WTC11 (cell line): ENCODE measurements at regions not wholly inside any gene's neighbourhood (a gene's known extent, or its start where the extent isn't known, plus 50 kb on each side); places are given as distances from the start of the nearest gene placed in this dataset.

Experiments
- ATAC-seq: fragments of 200-7000 bp; cut with Tn5 transposase; 2 replicates; pipeline ENCODE4 v1.10.0; 2021; ENCODE audit warnings: mild to moderate bottlenecking, moderate library complexity
- CTCF ChIA-PET: fragments of 300-600 bp; sonication (Branson Sonifier 250); formaldehyde crosslinking; loops from one replicate; lab custom pipeline; 2021; ENCODE audit warnings: antibody characterized with exemption; lab: Charles Lee
- POLR2A ChIA-PET: fragments of 350-600 bp; sonication (Branson Sonifier 250); formaldehyde crosslinking; loops from one replicate; lab custom pipeline; 2021; ENCODE audit warnings: antibody characterized with exemption; lab: Charles Lee
- DNase-seq: peaks from one replicate; pipeline ENCODE4 v3.0.0; 2021; ENCODE audit warnings: low spot score
- H3K27ac Mint-ChIP-seq: 2 replicates; pipeline ENCODE4 v1.8.0; 2021; ENCODE audit warnings: mixed read lengths
- H3K27me3 Mint-ChIP-seq: 2 replicates; pipeline ENCODE4 v1.8.0; 2021; ENCODE audit warnings: low read depth, mild to moderate bottlenecking, moderate library complexity, mixed read lengths
- H3K36me3 Mint-ChIP-seq: 2 replicates; pipeline ENCODE4 v1.8.0; 2021; ENCODE audit warnings: mixed read lengths
- H3K4me1 Mint-ChIP-seq: 2 replicates; pipeline ENCODE4 v1.8.0; 2022; ENCODE audit warnings: mixed read lengths
- H3K4me3 Mint-ChIP-seq: 2 replicates; pipeline ENCODE4 v1.8.0; 2021; ENCODE audit warnings: mild to moderate bottlenecking, moderate library complexity, mixed read lengths
- H3K9me3 Mint-ChIP-seq: 2 replicates; pipeline ENCODE4 v1.8.0; 2021; ENCODE audit warnings: mixed read lengths
- CBFB ChIP-seq: sonication (generic); formaldehyde crosslinking; IDR thresholded peaks from 2 replicates; pipeline ENCODE4 v1.8.1; 2022; ENCODE audit warnings: mild to moderate bottlenecking, low read depth, missing genetic modification reagents
- EMX1 ChIP-seq: fragments of 250-450 bp; sonication (Bioruptor Pico); IDR thresholded peaks from 2 replicates; pipeline ENCODE4 v1.8.0; 2021; ENCODE audit warnings: mild to moderate bottlenecking
- ETV6 ChIP-seq: sonication (generic); formaldehyde crosslinking; IDR thresholded peaks from 2 replicates; pipeline ENCODE4 v1.8.1; 2022; ENCODE audit warnings: mild to moderate bottlenecking, missing genetic modification reagents
- KAT7 ChIP-seq: sonication (generic); formaldehyde crosslinking; IDR thresholded peaks from 2 replicates; pipeline ENCODE4 v1.8.1; 2023; ENCODE audit warnings: missing genetic modification reagents, mild to moderate bottlenecking, borderline replicate concordance
- NFATC4 ChIP-seq: fragments of 250-450 bp; sonication (Bioruptor Pico); IDR thresholded peaks from 2 replicates; pipeline ENCODE4 v1.9.0; 2021; ENCODE audit warnings: mild to moderate bottlenecking
- NFE2L1 ChIP-seq: sonication (generic); formaldehyde crosslinking; IDR thresholded peaks from 2 replicates; pipeline ENCODE4 v1.8.1; 2023; ENCODE audit warnings: missing genetic modification reagents
- NR2C2 ChIP-seq: sonication (generic); formaldehyde crosslinking; IDR thresholded peaks from 2 replicates; pipeline ENCODE4 v1.8.0; 2022; ENCODE audit warnings: mild to moderate bottlenecking, missing genetic modification reagents
- PRRX2 ChIP-seq: fragments of 250-450 bp; sonication (Bioruptor Pico); IDR thresholded peaks from 2 replicates; pipeline ENCODE4 v1.8.0; 2021; ENCODE audit warnings: mild to moderate bottlenecking
- RORB ChIP-seq: fragments of 250-450 bp; sonication (Bioruptor Pico); IDR thresholded peaks from 2 replicates; pipeline ENCODE4 v1.9.0; 2021; ENCODE audit warnings: mild to moderate bottlenecking
- SMAD4 ChIP-seq: sonication (generic); formaldehyde crosslinking; IDR thresholded peaks from 2 replicates; pipeline ENCODE4 v1.8.0; 2022; ENCODE audit warnings: mild to moderate bottlenecking, missing genetic modification reagents
- SOX15 ChIP-seq: fragments of 250-450 bp; sonication (Bioruptor Pico); IDR thresholded peaks from 2 replicates; pipeline ENCODE4 v1.9.0; 2021; ENCODE audit warnings: mild to moderate bottlenecking
- TCF7 ChIP-seq: sonication (generic); formaldehyde crosslinking; IDR thresholded peaks from 2 replicates; pipeline ENCODE4 v1.8.0; 2022; ENCODE audit warnings: mild to moderate bottlenecking, low read depth, missing genetic modification reagents, moderate library complexity
- ZNF121 ChIP-seq: sonication (generic); formaldehyde crosslinking; IDR thresholded peaks from 2 replicates; pipeline ENCODE4 v1.8.0; 2023; ENCODE audit warnings: missing genetic modification reagents
- TF ChIP-seq, protein P1 (sequence below): sonication (generic); formaldehyde crosslinking; IDR thresholded peaks from 2 replicates; pipeline ENCODE4 v1.8.1; 2023; ENCODE audit warnings: mild to moderate bottlenecking, missing genetic modification reagents, borderline replicate concordance
- TF ChIP-seq, protein P2 (sequence below): fragments of 250-450 bp; sonication (Bioruptor Pico); IDR thresholded peaks from 2 replicates; pipeline ENCODE4 v1.9.0; 2021; ENCODE audit warnings: mild to moderate bottlenecking
- TF ChIP-seq, protein P3 (sequence below): sonication (generic); formaldehyde crosslinking; IDR thresholded peaks from 2 replicates; pipeline ENCODE4 v1.8.0; 2022; ENCODE audit warnings: mild to moderate bottlenecking, missing genetic modification reagents
- TF ChIP-seq, protein P4 (sequence below): sonication (generic); formaldehyde crosslinking; IDR thresholded peaks from 2 replicates; pipeline ENCODE4 v1.8.1; 2023; ENCODE audit warnings: mild to moderate bottlenecking, missing genetic modification reagents, moderate library complexity
- TF ChIP-seq, protein P5 (sequence below): sonication (generic); formaldehyde crosslinking; IDR thresholded peaks from 2 replicates; pipeline ENCODE4 v1.8.0; 2022; ENCODE audit warnings: mild to moderate bottlenecking, missing genetic modification reagents
- TF ChIP-seq, protein P6 (sequence below): sonication (generic); formaldehyde crosslinking; IDR thresholded peaks from 2 replicates; pipeline ENCODE4 v1.8.1; 2022; ENCODE audit warnings: low read depth, mild to moderate bottlenecking, moderate library complexity, missing genetic modification reagents, borderline replicate concordance
- TF ChIP-seq, protein P7 (sequence below): sonication (generic); formaldehyde crosslinking; IDR thresholded peaks from 2 replicates; pipeline ENCODE4 v1.8.0; 2023; ENCODE audit warnings: missing genetic modification reagents, mild to moderate bottlenecking, borderline replicate concordance
- TF ChIP-seq, protein P8 (sequence below): fragments of 250-450 bp; sonication (Bioruptor Pico); IDR thresholded peaks from 2 replicates; pipeline ENCODE4 v1.9.0; 2021; ENCODE audit warnings: moderate library complexity, mild to moderate bottlenecking, inconsistent platforms, borderline replicate concordance

DNA sequence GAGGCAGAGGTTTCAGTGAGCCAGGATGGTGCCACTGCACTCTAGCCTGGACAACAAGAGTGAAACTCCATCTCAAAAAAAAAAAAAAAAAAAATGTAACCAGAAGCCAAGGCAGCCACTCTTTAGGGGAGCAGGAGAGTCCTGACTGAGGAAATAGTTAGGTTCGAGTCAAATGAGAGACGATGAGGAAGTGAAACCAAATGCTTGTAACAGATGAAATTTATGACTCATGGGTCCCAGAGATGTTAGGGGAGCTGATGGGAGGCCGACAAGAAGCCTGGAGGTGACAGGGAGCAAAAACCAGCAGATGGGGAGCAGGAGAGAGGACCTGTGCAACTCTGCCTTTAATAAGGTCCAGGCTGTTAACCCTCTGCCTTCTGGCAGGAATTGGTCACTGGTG lies 756.1 kb upstream of the DDX18 start (continued):
- TF ChIP-seq NR2C2 (CRISPR knock-in tag) (no peak), ETV6 (no peak), TCF7 (CRISPR knock-in tag) (no peak), KAT7 (no peak), CBFB (CRISPR knock-in tag) (no peak)
- TF ChIP-seq, protein P1, sequence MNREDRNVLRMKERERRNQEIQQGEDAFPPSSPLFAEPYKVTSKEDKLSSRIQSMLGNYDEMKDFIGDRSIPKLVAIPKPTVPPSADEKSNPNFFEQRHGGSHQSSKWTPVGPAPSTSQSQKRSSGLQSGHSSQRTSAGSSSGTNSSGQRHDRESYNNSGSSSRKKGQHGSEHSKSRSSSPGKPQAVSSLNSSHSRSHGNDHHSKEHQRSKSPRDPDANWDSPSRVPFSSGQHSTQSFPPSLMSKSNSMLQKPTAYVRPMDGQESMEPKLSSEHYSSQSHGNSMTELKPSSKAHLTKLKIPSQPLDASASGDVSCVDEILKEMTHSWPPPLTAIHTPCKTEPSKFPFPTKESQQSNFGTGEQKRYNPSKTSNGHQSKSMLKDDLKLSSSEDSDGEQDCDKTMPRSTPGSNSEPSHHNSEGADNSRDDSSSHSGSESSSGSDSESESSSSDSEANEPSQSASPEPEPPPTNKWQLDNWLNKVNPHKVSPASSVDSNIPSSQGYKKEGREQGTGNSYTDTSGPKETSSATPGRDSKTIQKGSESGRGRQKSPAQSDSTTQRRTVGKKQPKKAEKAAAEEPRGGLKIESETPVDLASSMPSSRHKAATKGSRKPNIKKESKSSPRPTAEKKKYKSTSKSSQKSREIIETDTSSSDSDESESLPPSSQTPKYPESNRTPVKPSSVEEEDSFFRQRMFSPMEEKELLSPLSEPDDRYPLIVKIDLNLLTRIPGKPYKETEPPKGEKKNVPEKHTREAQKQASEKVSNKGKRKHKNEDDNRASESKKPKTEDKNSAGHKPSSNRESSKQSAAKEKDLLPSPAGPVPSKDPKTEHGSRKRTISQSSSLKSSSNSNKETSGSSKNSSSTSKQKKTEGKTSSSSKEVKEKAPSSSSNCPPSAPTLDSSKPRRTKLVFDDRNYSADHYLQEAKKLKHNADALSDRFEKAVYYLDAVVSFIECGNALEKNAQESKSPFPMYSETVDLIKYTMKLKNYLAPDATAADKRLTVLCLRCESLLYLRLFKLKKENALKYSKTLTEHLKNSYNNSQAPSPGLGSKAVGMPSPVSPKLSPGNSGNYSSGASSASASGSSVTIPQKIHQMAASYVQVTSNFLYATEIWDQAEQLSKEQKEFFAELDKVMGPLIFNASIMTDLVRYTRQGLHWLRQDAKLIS, result no peak

DNA sequence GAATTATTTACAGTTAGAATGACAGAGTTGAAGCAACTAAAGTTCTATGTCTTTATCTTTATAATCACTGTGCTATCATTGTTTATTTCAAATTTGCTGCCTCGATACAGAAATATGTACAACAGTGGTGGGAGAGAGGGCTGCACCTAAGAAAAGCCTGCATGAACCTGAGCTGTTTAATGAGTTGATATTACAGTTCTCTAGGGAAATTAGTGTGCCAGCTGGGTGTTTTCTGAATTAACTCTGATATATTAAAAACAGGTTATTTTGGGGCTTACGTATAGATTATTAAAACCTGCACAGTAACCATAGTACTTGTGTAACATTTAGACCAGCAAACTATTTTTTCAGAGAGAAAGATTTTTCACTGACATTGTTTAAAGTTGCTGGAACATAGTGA lies 750.5 kb upstream of the DDX18 start:
- DNase-seq (no peak), ATAC-seq (no peak)
- no peak overlapping the region for H3K27ac Mint-ChIP-seq
- no peak overlapping the region for H3K4me3 Mint-ChIP-seq
- ChIA-PET CTCF (no interaction called here), POLR2A (interaction anchor here (0.7 kb wide), 1 partner anchor 415 kb away, joined by 3 read pairs; no protein-coding TSS in a partner anchor)
- H3K36me3 Mint-ChIP-seq, result no peaks in the 10 kb centered on the region
- TF ChIP-seq NFE2L1, result no peak
- TF ChIP-seq, protein P2, sequence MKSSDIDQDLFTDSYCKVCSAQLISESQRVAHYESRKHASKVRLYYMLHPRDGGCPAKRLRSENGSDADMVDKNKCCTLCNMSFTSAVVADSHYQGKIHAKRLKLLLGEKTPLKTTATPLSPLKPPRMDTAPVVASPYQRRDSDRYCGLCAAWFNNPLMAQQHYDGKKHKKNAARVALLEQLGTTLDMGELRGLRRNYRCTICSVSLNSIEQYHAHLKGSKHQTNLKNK (CRISPR knock-in tag), result no peak
- no peak for TF ChIP-seq SOX15
- TF ChIP-seq SMAD4 (CRISPR knock-in tag), result no peak
- TF ChIP-seq, protein P3, sequence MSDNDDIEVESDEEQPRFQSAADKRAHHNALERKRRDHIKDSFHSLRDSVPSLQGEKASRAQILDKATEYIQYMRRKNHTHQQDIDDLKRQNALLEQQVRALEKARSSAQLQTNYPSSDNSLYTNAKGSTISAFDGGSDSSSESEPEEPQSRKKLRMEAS (CRISPR knock-in tag), result no peak
- no peak for TF ChIP-seq RORB (CRISPR knock-in tag)
- TF ChIP-seq, protein P4, sequence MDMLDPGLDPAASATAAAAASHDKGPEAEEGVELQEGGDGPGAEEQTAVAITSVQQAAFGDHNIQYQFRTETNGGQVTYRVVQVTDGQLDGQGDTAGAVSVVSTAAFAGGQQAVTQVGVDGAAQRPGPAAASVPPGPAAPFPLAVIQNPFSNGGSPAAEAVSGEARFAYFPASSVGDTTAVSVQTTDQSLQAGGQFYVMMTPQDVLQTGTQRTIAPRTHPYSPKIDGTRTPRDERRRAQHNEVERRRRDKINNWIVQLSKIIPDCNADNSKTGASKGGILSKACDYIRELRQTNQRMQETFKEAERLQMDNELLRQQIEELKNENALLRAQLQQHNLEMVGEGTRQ (CRISPR knock-in tag), result no peak
- TF ChIP-seq, protein P5, sequence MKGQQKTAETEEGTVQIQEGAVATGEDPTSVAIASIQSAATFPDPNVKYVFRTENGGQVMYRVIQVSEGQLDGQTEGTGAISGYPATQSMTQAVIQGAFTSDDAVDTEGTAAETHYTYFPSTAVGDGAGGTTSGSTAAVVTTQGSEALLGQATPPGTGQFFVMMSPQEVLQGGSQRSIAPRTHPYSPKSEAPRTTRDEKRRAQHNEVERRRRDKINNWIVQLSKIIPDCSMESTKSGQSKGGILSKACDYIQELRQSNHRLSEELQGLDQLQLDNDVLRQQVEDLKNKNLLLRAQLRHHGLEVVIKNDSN (CRISPR knock-in tag), result no peak
- no peak for TF ChIP-seq EMX1 (CRISPR knock-in tag)
- no peak for TF ChIP-seq NFATC4 (CRISPR knock-in tag)
- TF ChIP-seq, protein P6, sequence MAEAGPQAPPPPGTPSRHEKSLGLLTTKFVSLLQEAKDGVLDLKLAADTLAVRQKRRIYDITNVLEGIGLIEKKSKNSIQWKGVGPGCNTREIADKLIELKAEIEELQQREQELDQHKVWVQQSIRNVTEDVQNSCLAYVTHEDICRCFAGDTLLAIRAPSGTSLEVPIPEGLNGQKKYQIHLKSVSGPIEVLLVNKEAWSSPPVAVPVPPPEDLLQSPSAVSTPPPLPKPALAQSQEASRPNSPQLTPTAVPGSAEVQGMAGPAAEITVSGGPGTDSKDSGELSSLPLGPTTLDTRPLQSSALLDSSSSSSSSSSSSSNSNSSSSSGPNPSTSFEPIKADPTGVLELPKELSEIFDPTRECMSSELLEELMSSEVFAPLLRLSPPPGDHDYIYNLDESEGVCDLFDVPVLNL (CRISPR knock-in tag), result no peak
- TF ChIP-seq, protein P7, sequence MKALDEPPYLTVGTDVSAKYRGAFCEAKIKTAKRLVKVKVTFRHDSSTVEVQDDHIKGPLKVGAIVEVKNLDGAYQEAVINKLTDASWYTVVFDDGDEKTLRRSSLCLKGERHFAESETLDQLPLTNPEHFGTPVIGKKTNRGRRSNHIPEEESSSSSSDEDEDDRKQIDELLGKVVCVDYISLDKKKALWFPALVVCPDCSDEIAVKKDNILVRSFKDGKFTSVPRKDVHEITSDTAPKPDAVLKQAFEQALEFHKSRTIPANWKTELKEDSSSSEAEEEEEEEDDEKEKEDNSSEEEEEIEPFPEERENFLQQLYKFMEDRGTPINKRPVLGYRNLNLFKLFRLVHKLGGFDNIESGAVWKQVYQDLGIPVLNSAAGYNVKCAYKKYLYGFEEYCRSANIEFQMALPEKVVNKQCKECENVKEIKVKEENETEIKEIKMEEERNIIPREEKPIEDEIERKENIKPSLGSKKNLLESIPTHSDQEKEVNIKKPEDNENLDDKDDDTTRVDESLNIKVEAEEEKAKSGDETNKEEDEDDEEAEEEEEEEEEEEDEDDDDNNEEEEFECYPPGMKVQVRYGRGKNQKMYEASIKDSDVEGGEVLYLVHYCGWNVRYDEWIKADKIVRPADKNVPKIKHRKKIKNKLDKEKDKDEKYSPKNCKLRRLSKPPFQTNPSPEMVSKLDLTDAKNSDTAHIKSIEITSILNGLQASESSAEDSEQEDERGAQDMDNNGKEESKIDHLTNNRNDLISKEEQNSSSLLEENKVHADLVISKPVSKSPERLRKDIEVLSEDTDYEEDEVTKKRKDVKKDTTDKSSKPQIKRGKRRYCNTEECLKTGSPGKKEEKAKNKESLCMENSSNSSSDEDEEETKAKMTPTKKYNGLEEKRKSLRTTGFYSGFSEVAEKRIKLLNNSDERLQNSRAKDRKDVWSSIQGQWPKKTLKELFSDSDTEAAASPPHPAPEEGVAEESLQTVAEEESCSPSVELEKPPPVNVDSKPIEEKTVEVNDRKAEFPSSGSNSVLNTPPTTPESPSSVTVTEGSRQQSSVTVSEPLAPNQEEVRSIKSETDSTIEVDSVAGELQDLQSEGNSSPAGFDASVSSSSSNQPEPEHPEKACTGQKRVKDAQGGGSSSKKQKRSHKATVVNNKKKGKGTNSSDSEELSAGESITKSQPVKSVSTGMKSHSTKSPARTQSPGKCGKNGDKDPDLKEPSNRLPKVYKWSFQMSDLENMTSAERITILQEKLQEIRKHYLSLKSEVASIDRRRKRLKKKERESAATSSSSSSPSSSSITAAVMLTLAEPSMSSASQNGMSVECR (CRISPR knock-in tag), result no peak
- TF ChIP-seq ZNF121 (CRISPR knock-in tag), result no peak
- TF ChIP-seq, protein P8, sequence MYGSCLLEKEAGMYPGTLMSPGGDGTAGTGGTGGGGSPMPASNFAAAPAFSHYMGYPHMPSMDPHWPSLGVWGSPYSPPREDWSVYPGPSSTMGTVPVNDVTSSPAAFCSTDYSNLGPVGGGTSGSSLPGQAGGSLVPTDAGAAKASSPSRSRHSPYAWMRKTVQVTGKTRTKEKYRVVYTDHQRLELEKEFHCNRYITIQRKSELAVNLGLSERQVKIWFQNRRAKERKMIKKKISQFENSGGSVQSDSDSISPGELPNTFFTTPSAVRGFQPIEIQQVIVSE (CRISPR knock-in tag), result no peak
- TF ChIP-seq KAT7, result no peak
- no peak for TF ChIP-seq PRRX2
- peaks cover 12% of the 10 kb centered on the region for H3K27me3 Mint-ChIP-seq
- H3K4me1 Mint-ChIP-seq, result peaks cover 5% of the 10 kb centered on the region; the same call in 1 of the 2 replicates
- no peaks in the 10 kb centered on the region for H3K9me3 Mint-ChIP-seq
